HG03159 (cell line): ENCODE measurements at regions not wholly inside any gene's neighbourhood (a gene's known extent, or its start where the extent isn't known, plus 50 kb on each side); places are given as distances from the start of the nearest gene placed in this dataset.
"Not testable (repeated sequence)": the region's sequence is repeated elsewhere in the genome, so short reads cannot be mapped to it uniquely, and the experiment has no call there.

Source experiments
- ATAC-seq: cut with Tn5 transposase; IDR thresholded peaks from one replicate; pipeline ENCODE4 v1.9.1; 2021; ENCODE audit warnings: mild to moderate bottlenecking, moderate library complexity; ENCODE audit not compliant: unreplicated experiment

DNA sequence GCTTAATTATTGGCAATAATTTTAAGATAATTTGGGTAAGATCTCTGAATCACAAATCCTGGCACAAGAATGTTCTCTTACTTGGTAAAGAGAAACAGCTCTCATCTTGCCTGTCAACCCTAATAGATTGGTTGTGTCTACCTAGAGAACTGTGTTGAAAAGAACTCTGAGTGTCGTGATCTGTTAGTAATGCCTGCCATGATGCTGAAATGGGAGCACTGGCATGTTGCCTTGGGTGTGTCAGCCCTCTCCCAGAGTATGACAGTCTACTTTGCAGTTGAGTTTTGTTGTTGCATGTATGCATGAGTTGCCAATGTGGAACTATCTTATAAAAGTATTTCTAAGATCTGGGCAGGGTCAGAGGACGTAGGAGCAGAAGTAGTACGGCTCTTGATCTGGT, 221.4 kb downstream of the MAF start:
- no peak for ATAC-seq

DNA sequence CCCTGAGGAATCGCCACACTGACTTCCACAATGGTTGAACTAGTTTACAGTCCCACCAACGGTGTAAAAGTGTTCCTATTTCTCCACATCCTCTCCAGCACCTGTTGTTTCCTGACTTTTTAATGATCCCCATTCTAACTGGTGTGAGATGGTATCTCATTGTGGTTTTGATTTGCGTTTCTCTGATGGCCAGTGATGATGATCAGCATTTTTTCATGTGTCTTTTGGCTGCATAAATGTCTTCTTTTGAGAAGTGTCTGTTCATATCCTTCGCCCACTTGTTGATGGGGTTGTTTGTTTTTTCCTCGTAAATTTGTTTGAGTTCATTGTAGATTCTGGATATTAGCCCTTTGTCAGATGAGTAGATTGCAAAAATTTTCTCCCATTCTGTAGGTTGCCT, 223.5 kb downstream of the MAF start:
- ATAC-seq: not testable (repeated sequence)

- ATAC-seq: no peak
These were observed 225.2 kb downstream of the MAF start for GRCh38 chr16:79375351-79375750.

DNA sequence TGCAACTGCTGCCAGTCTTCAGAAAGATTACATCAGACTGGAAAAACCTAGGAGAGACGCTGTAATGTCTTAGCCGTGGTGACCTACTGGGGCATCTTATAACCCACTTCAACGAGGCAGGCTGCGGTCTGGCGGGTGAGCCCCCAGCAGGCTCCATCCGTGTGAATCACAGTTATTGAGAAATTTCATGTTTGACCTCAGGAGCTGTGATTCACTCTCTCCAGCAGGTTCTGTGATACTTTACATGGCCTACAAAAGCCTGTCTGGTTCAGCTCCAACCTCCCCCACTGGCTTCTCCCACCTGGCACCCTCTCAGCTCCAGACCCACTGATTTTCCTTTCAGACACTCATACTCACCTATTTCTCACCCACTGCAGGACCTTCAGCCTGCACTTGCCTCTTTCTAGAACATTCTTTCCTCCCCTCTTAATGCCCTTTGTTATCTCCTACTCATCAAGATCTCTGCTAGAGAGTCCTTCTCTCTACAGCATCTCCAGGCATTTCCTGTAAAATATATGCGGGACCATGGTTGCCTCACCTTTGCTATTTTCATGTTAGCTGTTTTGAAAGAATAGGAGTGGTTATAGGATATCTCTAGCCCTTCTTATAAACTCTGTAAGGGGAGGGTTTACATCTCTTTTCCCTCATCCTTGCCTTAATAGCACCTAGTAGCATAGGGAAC, 227.9 kb downstream of the MAF start:
- no peak for ATAC-seq

GRCh38 chr16:79370736-79371135, 229.8 kb downstream of the MAF start:
- no peak for ATAC-seq

- ATAC-seq: no peak
These were observed 230.7 kb downstream of the MAF start for GRCh38 chr16:79369796-79370195.

GRCh38 chr16:79367822-79368221, 232.7 kb downstream of the MAF start:
- no peak for ATAC-seq

DNA sequence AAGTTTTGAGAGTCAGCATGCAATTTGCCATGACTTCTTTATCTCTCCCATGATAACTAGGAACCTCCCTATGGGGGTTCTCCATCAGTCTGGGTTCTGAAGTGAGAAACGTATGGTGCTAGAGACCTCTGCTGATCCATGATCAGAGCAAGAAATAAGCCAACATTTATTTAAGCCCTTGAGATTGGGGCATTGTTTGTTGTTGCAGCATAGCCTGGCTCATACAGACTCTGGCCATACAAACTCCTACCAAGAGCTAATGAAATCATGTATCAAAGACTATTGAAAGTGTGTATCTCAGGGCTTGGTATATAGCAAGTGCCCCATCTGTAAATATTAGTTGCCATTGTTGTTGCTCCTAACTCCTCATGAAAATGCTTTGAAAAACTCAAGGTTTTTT, 233.9 kb downstream of the MAF start:
- no peak for ATAC-seq

DNA sequence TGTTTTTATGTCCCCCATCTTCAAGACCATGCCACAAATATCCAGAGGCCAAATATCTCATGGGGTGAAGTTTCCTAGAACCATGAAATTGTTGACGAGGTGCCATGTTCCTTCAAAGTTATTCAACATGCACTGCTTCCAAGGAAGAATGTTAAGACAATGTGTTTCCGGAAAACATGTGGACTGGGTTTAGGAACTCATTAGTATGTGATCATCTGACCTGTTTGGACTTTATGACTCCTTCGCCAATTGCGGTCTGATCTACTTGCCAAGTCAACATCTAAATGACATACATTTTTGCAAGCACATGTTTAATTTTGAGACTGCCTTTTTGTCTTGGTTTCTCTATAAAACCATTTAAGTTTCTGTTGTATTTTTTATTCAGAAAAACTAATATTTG, 234.8 kb downstream of the MAF start:
- no peak for ATAC-seq

- no peak for ATAC-seq
These were observed 237.1 kb downstream of the MAF start for GRCh38 chr16:79363484-79363883.

- no peak for ATAC-seq
These were observed 237.5 kb downstream of the MAF start for GRCh38 chr16:79363035-79363434.

- no peak for ATAC-seq
These were observed 238.1 kb downstream of the MAF start for GRCh38 chr16:79362300-79362970.

GRCh38 chr16:79361132-79361751, 239.3 kb downstream of the MAF start:
- no peak for ATAC-seq

GRCh38 chr16:79360267-79360666, 240.3 kb downstream of the MAF start:
- no peak for ATAC-seq

DNA sequence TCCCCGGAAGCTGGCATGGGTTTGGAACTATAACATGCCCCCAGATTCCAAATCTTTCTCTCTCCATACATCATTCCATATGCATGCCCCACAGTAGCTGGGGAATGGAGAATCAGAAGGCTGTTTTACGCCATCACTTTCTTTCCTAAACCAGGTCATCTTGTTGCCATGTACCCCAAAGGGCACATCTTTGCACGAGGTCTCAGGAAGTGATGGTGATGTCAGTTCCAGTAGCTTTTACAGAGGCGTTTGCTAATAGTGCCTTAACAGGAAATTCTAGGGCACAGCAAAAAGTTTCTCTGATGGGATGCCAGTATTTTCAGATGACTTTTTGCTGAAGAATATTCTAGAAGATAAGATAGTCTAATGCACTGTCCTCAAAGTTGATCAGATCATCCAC, 241.5 kb downstream of the MAF start:
- no peak for ATAC-seq

- ATAC-seq: no peak
These were observed 242.3 kb downstream of the MAF start for GRCh38 chr16:79358188-79358587.

- ATAC-seq: no peak
These were observed 244.8 kb downstream of the MAF start for GRCh38 chr16:79355600-79356358.

DNA sequence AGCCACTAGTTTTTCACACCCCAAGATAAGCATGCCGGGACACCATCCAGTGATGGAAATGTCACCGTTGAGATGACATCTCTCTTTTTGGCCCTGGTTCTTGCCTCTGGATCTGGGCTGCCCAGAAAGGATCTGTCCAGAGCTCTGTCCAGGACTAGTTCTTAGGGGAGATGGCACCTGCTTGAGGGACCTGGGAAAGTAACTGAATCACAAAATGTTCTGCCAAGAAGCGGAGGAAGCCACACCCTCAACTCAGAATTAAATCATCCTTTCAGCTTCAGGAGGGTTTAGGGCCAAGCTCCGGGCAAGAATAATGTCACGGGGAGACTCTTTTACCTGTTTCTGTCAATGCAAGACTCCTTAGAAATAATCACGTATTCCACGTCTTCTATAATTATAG, 248.6 kb downstream of the MAF start:
- no peak for ATAC-seq

DNA sequence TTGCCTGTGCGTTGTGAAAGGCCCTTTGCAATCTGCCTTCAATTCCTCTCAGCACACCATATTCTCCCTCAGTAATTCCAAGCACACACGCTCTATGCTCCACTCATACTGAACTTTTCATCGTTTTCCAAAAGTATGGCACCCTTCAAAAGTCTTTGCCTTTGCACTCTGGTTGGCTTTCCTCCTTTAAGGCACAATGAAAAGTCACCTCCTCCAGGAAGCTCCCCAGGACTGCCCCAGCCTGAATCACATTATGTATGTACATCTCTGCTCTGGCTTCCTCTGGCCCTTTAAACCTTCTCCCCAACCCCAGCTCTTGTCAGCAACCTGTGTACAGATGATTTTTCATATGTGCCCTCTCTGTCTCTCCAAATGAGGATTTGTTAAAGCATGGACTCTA, 250.7 kb downstream of the MAF start:
- ATAC-seq: no peak

GRCh38 chr16:79348521-79349306, 251.8 kb downstream of the MAF start:
- no peak for ATAC-seq

DNA sequence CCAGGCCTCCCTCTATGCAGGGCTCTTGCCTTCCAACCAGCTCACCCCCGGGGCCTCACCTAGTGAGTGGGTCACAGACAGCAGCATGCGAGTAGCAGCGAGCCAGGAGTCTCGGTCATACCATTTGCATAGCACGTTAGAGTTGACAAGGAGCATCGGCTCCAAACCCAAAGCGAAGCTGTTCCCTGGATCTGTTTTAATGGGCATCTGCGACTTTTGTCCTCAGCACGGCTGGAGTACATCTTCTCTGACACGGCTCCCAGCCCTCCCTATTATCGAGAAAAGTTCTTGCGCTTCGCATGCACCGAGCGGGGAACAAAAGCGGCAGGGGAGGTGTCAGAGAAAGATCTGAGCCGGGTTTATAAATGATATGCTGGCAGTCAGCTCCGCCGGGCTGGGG, 253.3 kb downstream of the MAF start:
- ATAC-seq: no peak
